Tibial artery (tissue), 4 donors: ENCODE measurements at regions not wholly inside any gene's neighbourhood (a gene's known extent, or its start where the extent isn't known, plus 50 kb on each side); places are given as distances from the start of the nearest gene placed in this dataset.

Experiments
- DNase-seq, 2 donors: peaks; one replicate each; pipeline ENCODE4 v3.0.0-alpha.2; 2019
- H3K27ac ChIP-seq, 2 donors: fragments of 200-600 bp; sonication (generic) in 1 of 2; 1 replicate in 1 of 2; 2 replicates in 1 of 2; pipeline ENCODE4 v1.5.1; 2018 to 2019; ENCODE audit warnings: mild to moderate bottlenecking in 1 of 2
- H3K27me3 ChIP-seq, 2 donors: fragments of 200-600 bp; sonication (generic) in 1 of 2; one replicate each; pipeline versions ENCODE4 v1.5.1 to v1.6.0; 2016 to 2019
- H3K36me3 ChIP-seq, 3 donors: fragments of 200-600 bp; sonication (generic) in 2 of 3; one replicate each; pipeline ENCODE4 v1.5.1; 2016 to 2019; ENCODE audit warnings: mild to moderate bottlenecking in 2 of 3
- H3K4me1 ChIP-seq, 4 donors: fragments of 200-600 bp; sonication (generic) in 2 of 4; 1 replicate in 3 of 4; 2 replicates in 1 of 4; pipeline ENCODE4 v1.5.1; 2016 to 2019
- H3K4me3 ChIP-seq, 2 donors: fragments of 200-600 bp; sonication (generic) in 1 of 2; 1 replicate in 1 of 2; 2 replicates in 1 of 2; pipeline ENCODE4 v1.5.1; 2018 to 2019; ENCODE audit warnings: mild to moderate bottlenecking in 2 of 2
- H3K9me3 ChIP-seq, 3 donors: fragments of 200-600 bp; sonication (generic) in 1 of 3; one replicate each; pipeline ENCODE4 v1.5.1; 2016 to 2019
- CTCF ChIP-seq, 2 experiments: fragments of 200-600 bp in 1 of 2; fragments of 450-650 bp in 1 of 2; IDR thresholded peaks; one replicate each; pipeline ENCODE4 v1.5.1; 2017 to 2019; ENCODE audit warnings: antibody characterized with exemption in 2 of 2, mild to moderate bottlenecking in 1 of 2, moderate library complexity in 1 of 2
- intact Hi-C: fragments of 100-400 bp; cut with DNase I; formaldehyde crosslinking; loops from one replicate; pipeline ENCODE4 v1.15.0; 2023; ENCODE audit warnings: low total_unique reads

GRCh38 chr9:80417211-80417773, 845.5 kb downstream of the TLE4 start:
- TF ChIP-seq CTCF (IDR thresholded peaks at IDR 0.05): no peak
- Histone ChIP-seq H3K4me3 (no peak overlapping the region), H3K36me3 (no peaks in the 10 kb centered on the region), H3K27ac (no peak overlapping the region), H3K9me3 (peaks cover 0 to 10% (median 5%) of the 10 kb centered on the region in 3 donors), H3K4me1 (no peaks in the 10 kb centered on the region), H3K27me3 (no peaks in the 10 kb centered on the region)
- DNase-seq: no peak
- intact Hi-C loops: no loop called here

DNA sequence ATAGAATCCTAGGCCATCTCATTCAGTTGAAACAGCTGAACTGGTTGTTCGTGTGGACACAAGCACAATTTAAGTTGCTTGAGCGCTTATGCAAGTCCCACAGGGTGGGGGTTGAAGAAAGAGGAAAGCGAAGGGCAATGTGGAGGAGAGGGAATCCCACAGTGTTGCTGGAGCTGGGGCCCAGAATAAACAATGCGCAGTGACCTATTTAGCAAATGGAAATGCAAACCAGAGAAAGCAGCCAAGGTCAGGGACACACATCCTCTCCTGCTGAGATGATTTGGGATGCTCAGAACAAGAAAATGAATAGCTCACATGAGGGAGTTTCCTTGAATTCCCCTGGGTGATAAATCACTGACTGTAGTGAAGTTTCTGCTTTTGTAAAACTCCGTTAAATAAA, 838.3 kb downstream of the TLE4 start:
- Histone ChIP-seq H3K9me3 (no peaks in the 10 kb centered on the region), H3K27ac (no peak overlapping the region), H3K4me3 (no peak overlapping the region), H3K4me1 (peaks cover 0 to 9% (median 6%) of the 10 kb centered on the region in 4 donors), H3K36me3 (no peaks in the 10 kb centered on the region), H3K27me3 (no peaks in the 10 kb centered on the region)
- TF ChIP-seq CTCF (IDR thresholded peaks at IDR 0.05): no peak
- DNase-seq: no peak
- intact Hi-C loops: no loop called here

- Histone ChIP-seq H3K4me3 (no peak overlapping the region), H3K27ac (no peak overlapping the region), H3K36me3 (no peaks in the 10 kb centered on the region), H3K9me3 (no peaks in the 10 kb centered on the region), H3K4me1 (peaks cover 0 to 9% (median 6%) of the 10 kb centered on the region in 4 donors), H3K27me3 (no peaks in the 10 kb centered on the region)
- no peak for DNase-seq
- TF ChIP-seq CTCF (IDR thresholded peaks at IDR 0.05): no peak
- intact Hi-C loops: no loop called here
Measured at GRCh38 chr9:80407220-80407619, 835.5 kb downstream of the TLE4 start.

DNA sequence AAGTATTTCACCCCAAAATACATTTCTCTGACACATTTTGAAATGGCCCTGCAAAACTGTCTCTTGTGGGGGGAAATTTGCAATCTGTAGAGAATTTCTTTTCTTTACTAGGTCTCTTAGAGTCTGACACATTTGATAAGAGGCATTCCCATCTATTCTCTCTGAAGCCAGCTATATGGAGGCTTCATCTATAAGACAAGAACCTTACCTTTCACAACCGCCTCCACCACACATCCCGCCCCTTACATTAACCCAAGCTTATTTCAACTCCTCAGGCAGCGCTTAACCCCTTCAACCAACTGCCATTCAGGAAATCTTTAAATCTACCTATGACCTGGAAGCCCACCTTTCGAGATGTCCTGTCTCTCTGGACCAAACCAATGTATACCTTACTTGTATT, 829.5 kb downstream of the TLE4 start:
- TF ChIP-seq CTCF (IDR thresholded peaks at IDR 0.05): no peak
- intact Hi-C loops: no loop called here
- Histone ChIP-seq H3K36me3 (no peaks in the 10 kb centered on the region), H3K27me3 (no peaks in the 10 kb centered on the region), H3K9me3 (no peaks in the 10 kb centered on the region), H3K4me3 (no peak overlapping the region), H3K27ac (no peak overlapping the region), H3K4me1 (peaks cover 0 to 6% (median 2%) of the 10 kb centered on the region in 4 donors)
- DNase-seq: no peak

DNA sequence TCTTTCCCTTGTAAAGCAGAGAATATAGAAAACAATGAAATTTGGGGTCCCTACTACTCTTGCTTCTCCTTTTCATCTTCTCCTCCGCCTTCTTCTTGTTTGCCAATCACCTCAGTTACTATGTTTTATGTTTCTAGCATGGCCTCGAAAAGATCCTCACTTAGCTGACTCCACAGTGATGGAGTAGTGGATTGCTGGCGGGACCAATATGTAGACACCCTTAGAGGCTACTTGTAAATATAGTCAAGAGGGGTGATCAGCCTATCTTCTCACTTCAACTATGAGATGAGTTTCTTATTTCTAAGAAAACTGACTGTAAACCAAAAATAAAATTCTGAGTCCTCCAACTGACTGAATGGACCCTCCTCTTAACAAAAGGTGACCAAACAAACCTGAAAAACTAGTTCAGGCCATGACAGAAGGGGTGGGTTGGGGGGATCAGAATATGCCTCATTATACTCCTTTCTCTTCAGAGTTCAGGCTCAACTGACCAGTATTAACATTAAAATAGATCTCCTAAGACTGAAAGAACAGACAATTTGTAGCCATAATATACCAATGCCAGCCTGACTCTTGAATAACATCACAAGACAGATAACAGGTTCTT, 829.0 kb downstream of the TLE4 start:
- H3K27ac ChIP-seq: no peak overlapping the region
- no peak for TF ChIP-seq CTCF (IDR thresholded peaks at IDR 0.05)
- H3K4me3 ChIP-seq: no peak overlapping the region
- no peaks in the 10 kb centered on the region for H3K27me3 ChIP-seq
- peaks cover 0 to 6% (median 2%) of the 10 kb centered on the region in 4 donors for H3K4me1 ChIP-seq
- H3K9me3 ChIP-seq: no peaks in the 10 kb centered on the region
- DNase-seq: no peak
- intact Hi-C loops: no loop called here
- H3K36me3 ChIP-seq: no peaks in the 10 kb centered on the region
